Thoracic aorta (tissue), 2 donors: ENCODE measurements at regions not wholly inside any gene's neighbourhood (a gene's known extent, or its start where the extent isn't known, plus 50 kb on each side); places are given as distances from the start of the nearest gene placed in this dataset.

Source experiments
- ATAC-seq: fragments of 150-250 bp; one replicate; pipeline ENCODE4 v1.8.0; 2017; ENCODE audit warnings: low read depth; ENCODE audit not compliant: insufficient number of reproducible peaks, low FRiP score
- DNase-seq: peaks from one replicate; pipeline ENCODE4 v3.0.0-alpha.2; 2020; ENCODE audit warnings: low spot score
- H3K27ac ChIP-seq, 2 donors: fragments of 200-600 bp; sonication (generic); 1 replicate in 1 of 2; 2 replicates in 1 of 2; pipeline ENCODE4 v1.5.1; 2016; ENCODE audit warnings: mild to moderate bottlenecking in 2 of 2, moderate library complexity in 2 of 2
- H3K27me3 ChIP-seq: fragments of 200-600 bp; sonication (generic); replicated peaks from 2 replicates; pipeline ENCODE4 v1.6.0; 2016; ENCODE audit warnings: mild to moderate bottlenecking; ENCODE audit not compliant: insufficient read depth
- H3K36me3 ChIP-seq: fragments of 200-600 bp; sonication (generic); one replicate; pipeline ENCODE4 v1.5.1; 2016
- H3K4me1 ChIP-seq, 2 donors: fragments of 200-600 bp; sonication (generic); 1 replicate in 1 of 2; 2 replicates in 1 of 2; pipeline versions ENCODE4 v1.5.1 to v1.6.0; 2016; ENCODE audit warnings: low read depth in 2 of 2, mild to moderate bottlenecking in 1 of 2; ENCODE audit not compliant: control insufficient read depth in 1 of 2
- H3K4me3 ChIP-seq: fragments of 200-600 bp; sonication (generic); 2 replicates; pipeline ENCODE4 v1.5.1; 2016; ENCODE audit warnings: mild to moderate bottlenecking
- H3K9me3 ChIP-seq: fragments of 200-600 bp; sonication (generic); 2 replicates; pipeline ENCODE4 v1.5.1; 2016
- CTCF ChIP-seq: fragments of 200-600 bp; sonication (generic); IDR thresholded peaks from one replicate; pipeline ENCODE4 v1.5.1; 2019; ENCODE audit warnings: antibody characterized with exemption

- Histone ChIP-seq H3K27me3 (no peaks in the 10 kb centered on the region), H3K9me3 (no peaks in the 10 kb centered on the region), H3K27ac (peak overlapping the region in 1 of 2 donors; percentile 51), H3K4me3 (peak overlapping the region; percentile 64), H3K36me3 (no peaks in the 10 kb centered on the region), H3K4me1 (peaks cover 2 to 45% of the 10 kb centered on the region in 2 donors)
- no peak for DNase-seq
- no peak for TF ChIP-seq CTCF
- no peak for ATAC-seq
These were observed 70.0 kb upstream of the SASH1 start for GRCh38 chr6:148272597-148272996.

- DNase-seq, result no peak
- Histone ChIP-seq H3K4me1 (peaks cover 2 to 36% of the 10 kb centered on the region in 2 donors), H3K27me3 (no peaks in the 10 kb centered on the region), H3K27ac (no peak overlapping the region), H3K36me3 (no peaks in the 10 kb centered on the region), H3K4me3 (no peak overlapping the region), H3K9me3 (no peaks in the 10 kb centered on the region)
- no peak for ATAC-seq
- no peak for TF ChIP-seq CTCF
These were observed 68.5 kb upstream of the SASH1 start for GRCh38 chr6:148273962-148274752.

- no peaks in the 10 kb centered on the region for H3K27me3 ChIP-seq
- H3K4me1 ChIP-seq, result peaks cover 2 to 36% of the 10 kb centered on the region in 2 donors
- H3K9me3 ChIP-seq, result no peaks in the 10 kb centered on the region
- DNase-seq, result no peak
- TF ChIP-seq CTCF, result no peak
- H3K27ac ChIP-seq, result no peak overlapping the region
- no peak overlapping the region for H3K4me3 ChIP-seq
- H3K36me3 ChIP-seq, result no peaks in the 10 kb centered on the region
- ATAC-seq, result no peak
These were observed 67.8 kb upstream of the SASH1 start for GRCh38 chr6:148274809-148275208.

- no peak overlapping the region for H3K4me3 ChIP-seq
- no peak for ATAC-seq
- H3K27me3 ChIP-seq, result no peaks in the 10 kb centered on the region
- no peak for TF ChIP-seq CTCF
- no peak for DNase-seq
- no peaks in the 10 kb centered on the region for H3K9me3 ChIP-seq
- no peaks in the 10 kb centered on the region for H3K4me1 ChIP-seq
- H3K27ac ChIP-seq, result no peak overlapping the region
- no peaks in the 10 kb centered on the region for H3K36me3 ChIP-seq
These were observed 57.4 kb upstream of the SASH1 start for GRCh38 chr6:148285205-148285604.

GRCh38 chr6:148286563-148286962 is 56.1 kb upstream of the SASH1 start:
- TF ChIP-seq CTCF, result no peak
- no peak for ATAC-seq
- no peaks in the 10 kb centered on the region for H3K27me3 ChIP-seq

More at GRCh38 chr6:148286563-148286962, 56.1 kb upstream of the SASH1 start:
- no peak for DNase-seq
- H3K4me1 ChIP-seq, result peaks cover 0 to 4% of the 10 kb centered on the region in 2 donors
- no peaks in the 10 kb centered on the region for H3K9me3 ChIP-seq
- H3K36me3 ChIP-seq, result no peaks in the 10 kb centered on the region
- no peak overlapping the region for H3K27ac ChIP-seq
- H3K4me3 ChIP-seq, result no peak overlapping the region
